Neural progenitor cell (in vitro differentiated cells): ENCODE measurements at regions not wholly inside any gene's neighbourhood (a gene's known extent, or its start where the extent isn't known, plus 50 kb on each side); places are given as distances from the start of the nearest gene placed in this dataset.

Source experiments
- DNase-seq: peaks from one replicate; pipeline ENCODE4 v3.0.0-alpha.2; 2016; ENCODE audit warnings: low spot score
- H2AFZ ChIP-seq: fragments of 200-600 bp; sonication (generic); replicated peaks from 2 replicates; pipeline ENCODE4 v1.6.1; 2016; ENCODE audit warnings: antibody characterized with exemption
- H3F3A ChIP-seq: fragments of 200-600 bp; sonication (generic); 2 replicates; pipeline ENCODE4 v1.6.1; 2016; ENCODE audit warnings: antibody characterized with exemption, low read depth
- H3K27ac ChIP-seq: fragments of 200-600 bp; sonication (generic); 2 replicates; pipeline ENCODE4 v1.5.1; 2016; ENCODE audit warnings: mild to moderate bottlenecking
- H3K27me3 ChIP-seq: fragments of 200-600 bp; sonication (generic); 2 replicates; pipeline ENCODE4 v1.6.1; 2016; ENCODE audit warnings: mild to moderate bottlenecking, moderate library complexity
- H3K36me3 ChIP-seq: fragments of 200-600 bp; sonication (generic); 2 replicates; pipeline ENCODE4 v1.5.1; 2016
- H3K4me1 ChIP-seq: fragments of 200-600 bp; sonication (generic); 2 replicates; pipeline ENCODE4 v1.6.1; 2016; ENCODE audit warnings: mixed run types
- H3K4me2 ChIP-seq: fragments of 200-600 bp; sonication (generic); 2 replicates; pipeline ENCODE4 v1.6.1; 2016
- H3K4me3 ChIP-seq: fragments of 200-600 bp; sonication (generic); 2 replicates; pipeline ENCODE4 v1.5.1; 2016
- H3K79me2 ChIP-seq: fragments of 200-600 bp; sonication (generic); 2 replicates; pipeline ENCODE4 v1.6.1; 2016; ENCODE audit warnings: low read depth
- H3K9ac ChIP-seq: fragments of 200-600 bp; sonication (generic); 2 replicates; pipeline ENCODE4 v1.6.1; 2016
- H3K9me3 ChIP-seq: fragments of 200-600 bp; sonication (generic); 2 replicates; pipeline ENCODE4 v1.5.1; 2016; ENCODE audit warnings: low read depth
- H4K20me1 ChIP-seq: fragments of 200-600 bp; sonication (generic); 2 replicates; pipeline ENCODE4 v1.6.1; 2016; ENCODE audit warnings: low read depth
- H3K27ac Mint-ChIP-seq: 3 replicates; pipeline ENCODE4 v1.8.0; 2021; ENCODE audit warnings: mixed read lengths
- H3K27me3 Mint-ChIP-seq: 2 replicates; pipeline ENCODE4 v1.8.0; 2022; ENCODE audit warnings: low read depth, mild to moderate bottlenecking, inconsistent platforms, moderate library complexity, mixed read lengths; ENCODE audit not compliant: insufficient read depth
- H3K36me3 Mint-ChIP-seq: 3 replicates; pipeline ENCODE4 v1.8.0; 2021; ENCODE audit warnings: mixed read lengths
- H3K4me1 Mint-ChIP-seq: 3 replicates; pipeline ENCODE4 v1.8.0; 2021; ENCODE audit warnings: mixed read lengths
- H3K4me3 Mint-ChIP-seq: 3 replicates; pipeline ENCODE4 v1.8.0; 2021; ENCODE audit warnings: mild to moderate bottlenecking, moderate library complexity, mixed read lengths
- H3K9me3 Mint-ChIP-seq: 3 replicates; pipeline ENCODE4 v1.8.0; 2020; ENCODE audit warnings: mixed read lengths
- CTCF ChIP-seq: fragments of 200-600 bp; sonication (generic); IDR thresholded peaks from 2 replicates; pipeline ENCODE4 v1.5.1; 2017; ENCODE audit warnings: antibody characterized with exemption, mild to moderate bottlenecking
- EZH2 ChIP-seq: fragments of 200-600 bp; sonication (generic); IDR thresholded peaks from 2 replicates; pipeline ENCODE4 v1.6.1; 2017; ENCODE audit warnings: antibody characterized with exemption, mild to moderate bottlenecking, moderate library complexity
- EZH2phosphoT487 ChIP-seq: fragments of 200-600 bp; sonication (generic); IDR thresholded peaks from 2 replicates; pipeline ENCODE4 v1.6.1; 2017; ENCODE audit warnings: antibody characterized with exemption

DNA sequence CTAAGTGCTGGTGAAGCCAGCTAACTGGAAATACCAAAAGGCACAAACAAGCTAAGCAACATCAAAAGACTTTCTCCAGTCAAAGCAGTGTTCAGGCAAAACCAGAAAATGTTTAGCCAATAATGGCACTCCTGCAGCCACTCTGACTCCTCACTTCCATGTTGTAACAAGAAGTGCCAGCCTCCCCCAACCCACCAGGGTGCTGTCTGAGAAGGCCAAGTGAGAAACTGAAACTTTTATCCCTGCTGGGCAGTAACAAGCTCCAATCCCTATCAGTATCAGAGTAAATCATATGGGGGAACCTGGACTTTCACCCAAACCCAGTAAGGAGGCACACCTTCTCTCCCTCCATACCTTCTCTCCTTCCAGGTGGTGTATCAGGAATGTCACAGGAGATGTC, 414.8 kb upstream of the NMUR2 start:
- Histone ChIP-seq H2AFZ (peak overlapping the region; percentile 70), H4K20me1 (no peaks in the 10 kb centered on the region), H3F3A (no peaks in the 10 kb centered on the region), H3K4me2 (no peak overlapping the region), H3K4me1 (no peaks in the 10 kb centered on the region), H3K9ac (no peak overlapping the region), H3K9me3 (no peaks in the 10 kb centered on the region), H3K27me3 (no peaks in the 10 kb centered on the region), H3K79me2 (no peaks in the 10 kb centered on the region), H3K27ac (no peak overlapping the region), H3K4me3 (no peak overlapping the region), H3K36me3 (no peaks in the 10 kb centered on the region)
- Mint-ChIP-seq H3K36me3 (no peaks in the 10 kb centered on the region), H3K27ac (no peak overlapping the region), H3K4me1 (no peaks in the 10 kb centered on the region), H3K9me3 (no peaks in the 10 kb centered on the region), H3K4me3 (no peak overlapping the region), H3K27me3 (no peaks in the 10 kb centered on the region)
- no peak for TF ChIP-seq CTCF
- TF ChIP-seq EZH2 = no peak
- TF ChIP-seq EZH2phosphoT487 = no peak
- DNase-seq = no peak

GRCh38 chr5:152824316-152824715, 419.2 kb upstream of the NMUR2 start:
- H2AFZ ChIP-seq = no peak overlapping the region
- Mint-ChIP-seq H3K4me1 (no peaks in the 10 kb centered on the region), H3K27me3 (no peaks in the 10 kb centered on the region), H3K36me3 (no peaks in the 10 kb centered on the region), H3K9me3 (no peaks in the 10 kb centered on the region), H3K27ac (no peak overlapping the region), H3K4me3 (no peak overlapping the region)
- no peaks in the 10 kb centered on the region for H3K36me3 ChIP-seq
- H3K27ac ChIP-seq = no peak overlapping the region
- no peak for DNase-seq
- H4K20me1 ChIP-seq = no peaks in the 10 kb centered on the region
- no peak overlapping the region for H3K9ac ChIP-seq
- H3F3A ChIP-seq = no peaks in the 10 kb centered on the region
- H3K4me3 ChIP-seq = no peak overlapping the region
- no peaks in the 10 kb centered on the region for H3K79me2 ChIP-seq
- H3K9me3 ChIP-seq = no peaks in the 10 kb centered on the region
- TF ChIP-seq CTCF (no peak), EZH2phosphoT487 (no peak), EZH2 (no peak)
- H3K4me2 ChIP-seq = no peak overlapping the region
- H3K4me1 ChIP-seq = no peaks in the 10 kb centered on the region
- H3K27me3 ChIP-seq = no peaks in the 10 kb centered on the region

GRCh38 chr5:152838241-152838786, 433.2 kb upstream of the NMUR2 start:
- no peak overlapping the region for H3K4me2 ChIP-seq
- Mint-ChIP-seq H3K4me1 (peaks cover 2% of the 10 kb centered on the region), H3K27ac (no peak overlapping the region), H3K9me3 (no peaks in the 10 kb centered on the region), H3K27me3 (peaks cover under 1% of the 10 kb centered on the region), H3K36me3 (no peaks in the 10 kb centered on the region), H3K4me3 (no peak overlapping the region)
- H4K20me1 ChIP-seq = no peaks in the 10 kb centered on the region
- H3K4me1 ChIP-seq = no peaks in the 10 kb centered on the region
- peak overlapping the region; percentile 60 for H2AFZ ChIP-seq
- no peaks in the 10 kb centered on the region for H3F3A ChIP-seq
- H3K27me3 ChIP-seq = no peaks in the 10 kb centered on the region
- no peaks in the 10 kb centered on the region for H3K9me3 ChIP-seq
- H3K36me3 ChIP-seq = no peaks in the 10 kb centered on the region
- no peak for DNase-seq
- H3K79me2 ChIP-seq = no peaks in the 10 kb centered on the region
- no peak overlapping the region for H3K9ac ChIP-seq
- no peak overlapping the region for H3K4me3 ChIP-seq
- H3K27ac ChIP-seq = no peak overlapping the region
- TF ChIP-seq EZH2phosphoT487 (no peak), CTCF (no peak), EZH2 (no peak)
